H1 (cell line): ENCODE measurements at regions not wholly inside any gene's neighbourhood (a gene's known extent, or its start where the extent isn't known, plus 50 kb on each side); places are given as distances from the start of the nearest gene placed in this dataset.

Experiments
- POU5F1 ChIP-seq: IDR thresholded peaks from 2 replicates; pipeline ENCODE4 v1.6.1; 2011; ENCODE audit warnings: low read depth, mild to moderate bottlenecking, low read length, moderate library complexity

- TF ChIP-seq POU5F1: 0 out of 2 replicates have a peak, but pooled peaks have one; percentile 15
Measured at GRCh38 chr11:127843483-127844396, 743.6 kb downstream of the ETS1 start (continued).
